Smooth muscle cell (in vitro differentiated cells): ENCODE measurements at regions not wholly inside any gene's neighbourhood (a gene's known extent, or its start where the extent isn't known, plus 50 kb on each side); places are given as distances from the start of the nearest gene placed in this dataset.

Experiments used
- DNase-seq: peaks from one replicate; lab custom pipeline; 2025; ENCODE audit not compliant: unreplicated experiment; lab: John Stamatoyannopoulos, UW
- H2AFZ ChIP-seq: fragments of 200-600 bp; sonication (generic); 2 replicates; pipeline ENCODE4 v1.6.0; 2016; ENCODE audit warnings: antibody characterized with exemption, low read depth, mild to moderate bottlenecking
- H3F3A ChIP-seq: fragments of 200-600 bp; sonication (generic); 2 replicates; pipeline ENCODE4 v1.6.0; 2017; ENCODE audit warnings: antibody characterized with exemption, low read depth
- H3K27ac ChIP-seq: fragments of 200-600 bp; sonication (generic); 2 replicates; pipeline ENCODE4 v1.5.1; 2016; ENCODE audit warnings: low read depth, mild to moderate bottlenecking
- H3K27me3 ChIP-seq: fragments of 200-600 bp; sonication (generic); 2 replicates; pipeline ENCODE4 v1.6.1; 2016; ENCODE audit warnings: low read depth, mild to moderate bottlenecking
- H3K36me3 ChIP-seq: fragments of 200-600 bp; sonication (generic); 2 replicates; pipeline ENCODE4 v1.5.1; 2016; ENCODE audit warnings: low read depth
- H3K4me1 ChIP-seq: fragments of 200-600 bp; sonication (generic); 2 replicates; pipeline ENCODE4 v1.5.1; 2016; ENCODE audit warnings: low read depth
- H3K4me2 ChIP-seq: fragments of 200-600 bp; sonication (generic); 2 replicates; pipeline ENCODE4 v1.6.0; 2016; ENCODE audit warnings: mild to moderate bottlenecking
- H3K4me3 ChIP-seq: fragments of 200-600 bp; sonication (generic); 2 replicates; pipeline ENCODE4 v1.5.1; 2016; ENCODE audit warnings: mild to moderate bottlenecking
- H3K79me2 ChIP-seq: fragments of 200-600 bp; sonication (generic); 2 replicates; pipeline ENCODE4 v1.6.0; 2016; ENCODE audit warnings: low read depth, mild to moderate bottlenecking
- H3K9ac ChIP-seq: fragments of 200-600 bp; sonication (generic); 2 replicates; pipeline ENCODE4 v1.6.0; 2016; ENCODE audit warnings: low read depth
- H3K9me3 ChIP-seq: fragments of 200-600 bp; sonication (generic); replicated peaks from 2 replicates; pipeline ENCODE4 v1.5.1; 2016; ENCODE audit warnings: low read depth
- H4K20me1 ChIP-seq: fragments of 200-600 bp; sonication (generic); 2 replicates; pipeline ENCODE4 v1.6.0; 2016; ENCODE audit warnings: low read depth
- CTCF ChIP-seq: fragments of 200-600 bp; sonication (generic); IDR thresholded peaks from 2 replicates; pipeline ENCODE4 v1.5.1; 2017; ENCODE audit warnings: borderline replicate concordance, mild to moderate bottlenecking, antibody characterized with exemption; ENCODE audit not compliant: insufficient read depth, poor library complexity, severe bottlenecking
- WGBS: methylation state at CpG from one replicate; pipeline ENCODE4 v1.1.7; 2016; ENCODE audit warnings: low lambda C conversion rate; 5-methylcytosine and 5-hydroxymethylcytosine counted together

GRCh38 chr12:38124247-38125012 is 192.1 kb upstream of the ALG10B start:
- WGBS = 19% methylated on average over 3 of the region's 3 CpGs
- H3F3A ChIP-seq = no peaks in the 10 kb centered on the region

GRCh38 chr12:38132139-38132538 is 184.4 kb upstream of the ALG10B start:
- H3K4me2 ChIP-seq = no peak overlapping the region
- H3K27me3 ChIP-seq = no peaks in the 10 kb centered on the region
- no peaks in the 10 kb centered on the region for H3K36me3 ChIP-seq
- H2AFZ ChIP-seq = no peak overlapping the region
- no peaks in the 10 kb centered on the region for H3K79me2 ChIP-seq
- no peak overlapping the region for H3K27ac ChIP-seq
- H4K20me1 ChIP-seq = no peaks in the 10 kb centered on the region
- no peak overlapping the region for H3K9ac ChIP-seq
- no peak for TF ChIP-seq CTCF
- H3K4me3 ChIP-seq = no peak overlapping the region
- 20% methylated on average over 2 of the region's 2 CpGs for WGBS
- DNase-seq = no peak
- H3K4me1 ChIP-seq = no peaks in the 10 kb centered on the region
- peaks cover 7% of the 10 kb centered on the region for H3K9me3 ChIP-seq
- H3F3A ChIP-seq = no peaks in the 10 kb centered on the region

More at GRCh38 chr12:38124247-38125012, 192.1 kb upstream of the ALG10B start:
- Histone ChIP-seq H2AFZ (no peak overlapping the region), H3K4me2 (no peak overlapping the region), H3K36me3 (no peaks in the 10 kb centered on the region), H3K4me1 (no peaks in the 10 kb centered on the region), H3K27ac (no peak overlapping the region), H4K20me1 (no peaks in the 10 kb centered on the region), H3K27me3 (no peaks in the 10 kb centered on the region), H3K9me3 (no peaks in the 10 kb centered on the region), H3K9ac (no peak overlapping the region), H3K79me2 (no peaks in the 10 kb centered on the region), H3K4me3 (no peak overlapping the region)
- DNase-seq = no peak
- TF ChIP-seq CTCF = no peak

GRCh38 chr12:38137287-38137686 is 179.3 kb upstream of the ALG10B start:
- Histone ChIP-seq H3K9me3 (peaks cover 3% of the 10 kb centered on the region), H2AFZ (no peak overlapping the region), H3K36me3 (no peaks in the 10 kb centered on the region), H3K27ac (no peak overlapping the region), H3K4me3 (no peak overlapping the region), H3K4me2 (no peak overlapping the region), H3K27me3 (no peaks in the 10 kb centered on the region), H3K9ac (no peak overlapping the region), H4K20me1 (no peaks in the 10 kb centered on the region), H3F3A (no peaks in the 10 kb centered on the region), H3K4me1 (no peaks in the 10 kb centered on the region), H3K79me2 (no peaks in the 10 kb centered on the region)
- WGBS = 91% methylated on average over 12 of the region's 12 CpGs
- no peak for TF ChIP-seq CTCF
- DNase-seq = no peak

- no peak for DNase-seq
- Histone ChIP-seq H3K9me3 (no peaks in the 10 kb centered on the region), H3K27me3 (no peaks in the 10 kb centered on the region), H3F3A (no peaks in the 10 kb centered on the region), H3K36me3 (no peaks in the 10 kb centered on the region), H3K79me2 (no peaks in the 10 kb centered on the region), H4K20me1 (no peaks in the 10 kb centered on the region), H3K4me2 (no peak overlapping the region), H3K4me1 (no peaks in the 10 kb centered on the region), H3K9ac (no peak overlapping the region), H3K27ac (no peak overlapping the region), H2AFZ (no peak overlapping the region), H3K4me3 (no peak overlapping the region)
- WGBS = 91% methylated on average over 16 of the region's 16 CpGs
- TF ChIP-seq CTCF = no peak
These were observed 178.9 kb upstream of the ALG10B start for GRCh38 chr12:38137716-38138115.
